CD14-positive monocyte (primary cell): ENCODE measurements at regions not wholly inside any gene's neighbourhood (a gene's known extent, or its start where the extent isn't known, plus 50 kb on each side); places are given as distances from the start of the nearest gene placed in this dataset.

Experiments used
- DNase-seq, 3 donors: peaks; one replicate each; pipeline ENCODE4 v3.0.0-alpha.2; 2011 to 2022
- H2AFZ ChIP-seq: 2 replicates; pipeline ENCODE4 v1.6.0; 2012; ENCODE audit warnings: mild to moderate bottlenecking, low read depth, low read length, inconsistent platforms; ENCODE audit not compliant: insufficient read depth, poor library complexity, severe bottlenecking
- H3K27ac ChIP-seq, 2 donors: 1 replicate in 1 of 2; 2 replicates in 1 of 2; pipeline ENCODE4 v1.5.1; 2012 to 2013; ENCODE audit warnings: low read length in 2 of 2, control low read depth in 1 of 2, inconsistent platforms in 1 of 2, low read depth in 1 of 2, mild to moderate bottlenecking in 1 of 2
- H3K27me3 ChIP-seq, 2 donors: one replicate each; pipeline versions ENCODE4 v1.6.0 to v1.6.1; 2011 to 2013; ENCODE audit warnings: low read length in 2 of 2; ENCODE audit not compliant: control insufficient read depth in 2 of 2, insufficient read depth in 2 of 2
- H3K36me3 ChIP-seq, 2 donors: replicated peaks in 1 of 2; 1 replicate in 1 of 2; 2 replicates in 1 of 2; pipeline versions ENCODE4 v1.5.1 to v1.6.1; 2012 to 2013; ENCODE audit warnings: low read length in 2 of 2, control low read depth in 1 of 2, inconsistent platforms in 1 of 2, mild to moderate bottlenecking in 1 of 2; ENCODE audit not compliant: insufficient read depth in 2 of 2, control insufficient read depth in 1 of 2
- H3K4me1 ChIP-seq, 2 donors: 1 replicate in 1 of 2; 2 replicates in 1 of 2; pipeline versions ENCODE4 v1.5.1 to v1.6.1; 2012 to 2013; ENCODE audit warnings: low read length in 2 of 2, control low read depth in 1 of 2, inconsistent platforms in 1 of 2, mild to moderate bottlenecking in 1 of 2, moderate library complexity in 1 of 2; ENCODE audit not compliant: insufficient read depth in 2 of 2, control insufficient read depth in 1 of 2
- H3K4me2 ChIP-seq: replicated peaks from 2 replicates; pipeline ENCODE3; 2012; ENCODE audit warnings: low read length, moderate library complexity, mild to moderate bottlenecking; ENCODE audit not compliant: poor library complexity, severe bottlenecking; ENCODE audit errors: extremely low read depth
- H3K4me3 ChIP-seq, 3 experiments: fragments of 200-600 bp in 1 of 3; sonication (generic) in 1 of 3; replicated peaks in 1 of 3; 1 replicate in 2 of 3; 2 replicates in 1 of 3; pipeline ENCODE4 v1.5.1; 2011 to 2013; ENCODE audit warnings: low read length in 3 of 3, mild to moderate bottlenecking in 3 of 3, control low read depth in 2 of 3, low read depth in 2 of 3, inconsistent platforms in 1 of 3, moderate library complexity in 1 of 3
- H3K79me2 ChIP-seq: 2 replicates; pipeline ENCODE4 v1.6.0; 2012; ENCODE audit warnings: mild to moderate bottlenecking, control low read depth, inconsistent platforms, low read length, moderate library complexity; ENCODE audit not compliant: insufficient read depth
- H3K9ac ChIP-seq: 2 replicates; pipeline ENCODE4 v1.6.0; 2017; ENCODE audit warnings: low read length, mild to moderate bottlenecking; ENCODE audit not compliant: insufficient read depth, poor library complexity, severe bottlenecking
- H3K9me3 ChIP-seq, 2 donors: replicated peaks in 1 of 2; 1 replicate in 1 of 2; 2 replicates in 1 of 2; pipeline versions ENCODE4 v1.5.1 to v1.6.1; 2012 to 2013; ENCODE audit warnings: low read length in 2 of 2, control low read depth in 1 of 2; ENCODE audit not compliant: control insufficient read depth in 1 of 2, insufficient read depth in 1 of 2
- H4K20me1 ChIP-seq: 2 replicates; pipeline ENCODE4 v1.6.0; 2012; ENCODE audit warnings: mild to moderate bottlenecking, low read length, control low read depth, moderate library complexity; ENCODE audit not compliant: insufficient read depth
- H3K27ac Mint-ChIP-seq, 7 donors: one replicate each; pipeline ENCODE4 v1.8.0; 2020; ENCODE audit warnings: mild to moderate bottlenecking in 7 of 7, mixed read lengths in 7 of 7, moderate library complexity in 6 of 7, inconsistent platforms in 2 of 7
- H3K27me3 Mint-ChIP-seq, 3 donors: one replicate each; pipeline ENCODE4 v1.8.0; 2021 to 2022; ENCODE audit warnings: low read depth in 3 of 3, mild to moderate bottlenecking in 3 of 3, mixed read lengths in 3 of 3, moderate library complexity in 3 of 3, inconsistent platforms in 1 of 3
- H3K36me3 Mint-ChIP-seq, 2 donors: one replicate each; pipeline ENCODE4 v1.8.0; 2020; ENCODE audit warnings: mixed read lengths in 2 of 2, inconsistent platforms in 1 of 2, mild to moderate bottlenecking in 1 of 2
- H3K4me1 Mint-ChIP-seq: one replicate; pipeline ENCODE4 v1.8.0; 2020; ENCODE audit warnings: mild to moderate bottlenecking, mixed read lengths
- H3K4me3 Mint-ChIP-seq, 2 donors: one replicate each; pipeline ENCODE4 v1.8.0; 2020; ENCODE audit warnings: mild to moderate bottlenecking in 2 of 2, mixed read lengths in 2 of 2, moderate library complexity in 1 of 2
- H3K9me3 Mint-ChIP-seq, 7 donors: one replicate each; pipeline ENCODE4 v1.8.0; 2020 to 2022; ENCODE audit warnings: mixed read lengths in 7 of 7, mild to moderate bottlenecking in 6 of 7, moderate library complexity in 6 of 7, inconsistent platforms in 2 of 7
- WGBS: methylation state at CpG from one replicate; pipeline ENCODE4 v1.1.5; 2013; ENCODE audit warnings: missing lambda C conversion rate; ENCODE audit not compliant: insufficient coverage; 5-methylcytosine and 5-hydroxymethylcytosine counted together
- intact Hi-C, 2 donors: fragments of 100-400 bp; cut with micrococcal nuclease; formaldehyde crosslinking; loops; one replicate each; pipeline versions ENCODE4 v1.15.0 to v1.15.1; 2023
- TF ChIP-seq, protein P1 (sequence below): fragments of 200-600 bp; IDR thresholded peaks from one replicate; pipeline ENCODE4 v1.8.0; 2022; ENCODE audit warnings: antibody characterized with exemption, mild to moderate bottlenecking

DNA sequence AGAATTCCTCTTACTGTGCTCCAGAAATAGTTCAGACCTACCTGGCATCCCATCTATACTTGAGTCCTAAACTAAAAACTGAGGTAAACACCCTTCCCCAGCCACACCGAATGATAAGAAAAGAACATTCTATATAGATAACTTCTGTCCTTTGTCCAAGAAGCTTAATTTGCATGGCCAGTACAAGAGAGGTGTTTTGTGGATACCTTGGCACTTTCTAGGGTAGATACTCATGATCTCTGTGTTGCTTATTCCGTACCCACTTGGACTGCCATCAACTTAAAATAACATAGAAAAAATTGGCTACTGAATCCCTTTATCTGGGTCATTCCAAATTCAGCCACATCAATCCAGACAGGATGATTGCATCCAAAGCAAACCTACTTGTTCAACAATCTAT lies 1050.4 kb downstream of the STIM2 start:
- peaks cover 0 to 2% (median 0%) of the 10 kb centered on the region in 7 donors for H3K9me3 Mint-ChIP-seq

DNA sequence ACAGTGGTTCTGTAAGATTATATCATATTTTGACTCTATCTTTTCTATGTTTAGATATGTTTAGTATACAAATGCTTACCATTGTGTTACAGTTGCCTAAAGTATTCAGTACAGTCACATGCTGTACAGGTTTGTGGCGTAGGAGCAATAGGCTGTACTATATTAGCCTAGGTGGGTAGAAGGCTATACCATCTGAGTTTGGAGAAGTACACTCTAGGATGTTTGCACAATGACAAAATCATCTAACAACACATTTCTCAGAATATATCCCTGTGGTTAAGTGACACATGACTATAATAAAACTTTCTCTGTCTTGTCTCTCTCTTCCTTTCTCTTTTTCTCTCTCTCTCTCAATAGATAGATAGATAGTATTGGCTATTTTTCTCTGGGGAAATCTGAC lies 1053.1 kb downstream of the STIM2 start:
- Histone ChIP-seq H3K9me3 (no peaks in the 10 kb centered on the region), H4K20me1 (no peaks in the 10 kb centered on the region), H3K4me3 (no peak overlapping the region), H3K27ac (no peak overlapping the region), H3K4me1 (no peaks in the 10 kb centered on the region), H3K9ac (no peak overlapping the region), H3K27me3 (no peaks in the 10 kb centered on the region), H2AFZ (no peak overlapping the region), H3K36me3 (no peaks in the 10 kb centered on the region), H3K4me2 (no peak overlapping the region), H3K79me2 (no peaks in the 10 kb centered on the region)
- no peak for DNase-seq
- Mint-ChIP-seq H3K4me1 (no peaks in the 10 kb centered on the region), H3K36me3 (no peaks in the 10 kb centered on the region), H3K27ac (no peak overlapping the region), H3K9me3 (peaks cover 0 to 2% (median 0%) of the 10 kb centered on the region in 7 donors), H3K27me3 (no peaks in the 10 kb centered on the region), H3K4me3 (no peak overlapping the region)
- intact Hi-C loops, result no loop called here
- TF ChIP-seq, protein P1, sequence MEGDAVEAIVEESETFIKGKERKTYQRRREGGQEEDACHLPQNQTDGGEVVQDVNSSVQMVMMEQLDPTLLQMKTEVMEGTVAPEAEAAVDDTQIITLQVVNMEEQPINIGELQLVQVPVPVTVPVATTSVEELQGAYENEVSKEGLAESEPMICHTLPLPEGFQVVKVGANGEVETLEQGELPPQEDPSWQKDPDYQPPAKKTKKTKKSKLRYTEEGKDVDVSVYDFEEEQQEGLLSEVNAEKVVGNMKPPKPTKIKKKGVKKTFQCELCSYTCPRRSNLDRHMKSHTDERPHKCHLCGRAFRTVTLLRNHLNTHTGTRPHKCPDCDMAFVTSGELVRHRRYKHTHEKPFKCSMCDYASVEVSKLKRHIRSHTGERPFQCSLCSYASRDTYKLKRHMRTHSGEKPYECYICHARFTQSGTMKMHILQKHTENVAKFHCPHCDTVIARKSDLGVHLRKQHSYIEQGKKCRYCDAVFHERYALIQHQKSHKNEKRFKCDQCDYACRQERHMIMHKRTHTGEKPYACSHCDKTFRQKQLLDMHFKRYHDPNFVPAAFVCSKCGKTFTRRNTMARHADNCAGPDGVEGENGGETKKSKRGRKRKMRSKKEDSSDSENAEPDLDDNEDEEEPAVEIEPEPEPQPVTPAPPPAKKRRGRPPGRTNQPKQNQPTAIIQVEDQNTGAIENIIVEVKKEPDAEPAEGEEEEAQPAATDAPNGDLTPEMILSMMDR, result no peak
- no CpG with 5 or more reads among the region's 1 CpG for WGBS

More for the DNA sequence above, 1050.4 kb downstream of the STIM2 start:
- no peaks in the 10 kb centered on the region for H3K4me1 Mint-ChIP-seq
- 67% methylated on average over 1 of the region's 2 CpGs for WGBS
- intact Hi-C loops, result no loop called here
- Histone ChIP-seq H2AFZ (no peak overlapping the region), H3K79me2 (no peaks in the 10 kb centered on the region), H3K27ac (no peak overlapping the region), H3K27me3 (no peaks in the 10 kb centered on the region), H3K9ac (no peak overlapping the region), H3K4me3 (no peak overlapping the region), H3K4me2 (no peak overlapping the region), H3K4me1 (no peaks in the 10 kb centered on the region), H3K9me3 (no peaks in the 10 kb centered on the region), H3K36me3 (no peaks in the 10 kb centered on the region), H4K20me1 (no peaks in the 10 kb centered on the region)
- no peak for DNase-seq
- no peak overlapping the region for H3K27ac Mint-ChIP-seq
- H3K36me3 Mint-ChIP-seq, result no peaks in the 10 kb centered on the region
- H3K27me3 Mint-ChIP-seq, result peaks cover 0 to 1% (median 0%) of the 10 kb centered on the region in 3 donors
- TF ChIP-seq, protein P1, result no peak
- no peak overlapping the region for H3K4me3 Mint-ChIP-seq
